ENCODE measurements at regions not wholly inside any gene's neighbourhood (a gene's known extent, or its start where the extent isn't known, plus 50 kb on each side); places are given as distances from the start of the nearest gene placed in this dataset.
A peak's percentile ranks its signal among the peaks of the same experiment; 100 is the strongest.

GRCh38 chr10:16297642-16298041 is 139.2 kb upstream of the PTER start:
- H3K27me3 Mint-ChIP-seq, result peaks cover 14% of the 10 kb centered on the region
- no peaks in the 10 kb centered on the region for H3K4me1 Mint-ChIP-seq
- no peak overlapping the region for H3K27ac Mint-ChIP-seq
- H3K4me3 Mint-ChIP-seq, result no peak overlapping the region
- ATAC-seq (replicated peaks), result no peak
- no peaks in the 10 kb centered on the region for H3K36me3 Mint-ChIP-seq (ENCODE audit: low read depth)
- no peaks in the 10 kb centered on the region for H3K9me3 Mint-ChIP-seq

GRCh38 chr10:16304311-16304710 is 132.5 kb upstream of the PTER start:
- Mint-ChIP-seq H3K27ac (no peak overlapping the region), H3K4me3 (no peak overlapping the region), H3K4me1 (no peaks in the 10 kb centered on the region), H3K27me3 (no peaks in the 10 kb centered on the region), H3K36me3 (ENCODE audit: low read depth) (no peaks in the 10 kb centered on the region), H3K9me3 (no peaks in the 10 kb centered on the region)
- no peak for ATAC-seq (replicated peaks)

DNA sequence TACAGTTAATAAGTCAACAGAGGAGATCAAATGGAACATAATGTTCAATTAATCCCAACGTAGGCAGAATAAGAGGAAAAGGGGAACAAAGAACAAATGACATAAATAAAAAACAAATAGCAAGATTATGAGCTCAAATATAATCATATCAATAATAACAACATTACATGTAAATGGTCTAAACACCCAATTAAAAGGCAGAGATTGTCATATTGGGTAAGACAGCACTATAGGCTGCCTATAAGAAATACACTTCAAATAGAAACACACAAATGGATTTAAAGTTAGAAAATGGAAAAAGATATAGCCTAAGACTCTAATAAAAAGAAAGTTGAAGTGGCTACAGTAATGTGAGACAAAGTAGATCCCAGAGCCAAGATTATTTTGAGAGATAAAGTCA is 126.4 kb upstream of the PTER start:
- Mint-ChIP-seq H3K36me3 (ENCODE audit: low read depth) (no peaks in the 10 kb centered on the region), H3K4me1 (no peaks in the 10 kb centered on the region), H3K27ac (no peak overlapping the region), H3K27me3 (no peaks in the 10 kb centered on the region), H3K9me3 (peaks cover 5% of the 10 kb centered on the region), H3K4me3 (no peak overlapping the region)
- no peak for ATAC-seq (replicated peaks)

DNA sequence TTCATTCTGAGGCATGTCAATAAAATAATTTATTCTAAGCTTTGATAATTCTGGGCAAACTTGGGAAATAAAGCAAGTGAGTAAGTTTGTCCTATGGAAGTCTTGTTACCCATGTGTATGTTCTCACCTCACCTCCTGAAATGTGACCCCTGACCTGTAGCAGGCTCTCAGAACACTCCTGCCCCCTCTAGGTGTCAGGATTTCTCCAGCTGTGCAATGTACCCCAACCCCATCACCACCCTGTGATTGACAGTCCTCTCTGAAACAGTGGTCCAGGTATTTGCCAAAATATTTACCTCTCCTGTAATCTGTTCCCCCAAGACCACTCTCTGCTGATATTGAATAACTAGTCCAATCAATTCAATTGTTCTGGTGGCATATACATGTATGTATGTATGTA is 122.6 kb upstream of the PTER start:
- Mint-ChIP-seq H3K4me1 (no peaks in the 10 kb centered on the region), H3K27ac (no peak overlapping the region), H3K9me3 (peaks cover 5% of the 10 kb centered on the region), H3K36me3 (ENCODE audit: low read depth) (no peaks in the 10 kb centered on the region), H3K4me3 (no peak overlapping the region), H3K27me3 (no peaks in the 10 kb centered on the region)
- ATAC-seq (replicated peaks), result no peak

DNA sequence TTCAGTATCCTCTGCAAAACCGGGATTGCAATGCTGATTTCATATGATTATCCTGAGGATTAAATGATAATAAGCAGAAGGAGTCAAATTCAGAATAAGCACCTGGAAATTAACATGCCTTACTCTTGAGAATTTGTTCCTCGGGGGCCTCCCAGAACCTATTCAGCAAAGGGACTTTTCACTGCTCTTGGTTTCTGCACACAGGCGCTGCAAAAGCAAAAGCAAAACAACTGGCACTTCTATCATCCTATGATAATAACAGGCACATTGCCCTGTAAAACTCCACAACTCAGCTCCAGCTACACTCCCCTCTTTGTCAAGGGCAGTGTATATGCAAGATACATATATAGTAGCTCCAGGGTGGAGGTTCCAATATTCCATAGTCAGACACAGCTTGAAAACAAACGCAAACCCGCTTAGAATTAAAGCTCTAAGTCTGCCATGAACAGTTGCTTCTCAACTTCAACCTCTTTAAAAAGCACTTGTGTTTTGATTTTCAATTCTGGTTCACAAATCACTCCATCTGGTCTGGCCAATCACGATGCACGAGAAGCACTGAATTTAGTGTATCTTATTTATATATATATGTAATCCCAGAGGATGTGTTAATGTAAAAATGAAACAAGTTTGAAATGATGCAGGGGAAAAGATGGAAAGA is 119.9 kb upstream of the PTER start:
- no peak overlapping the region for H3K4me3 Mint-ChIP-seq

DNA sequence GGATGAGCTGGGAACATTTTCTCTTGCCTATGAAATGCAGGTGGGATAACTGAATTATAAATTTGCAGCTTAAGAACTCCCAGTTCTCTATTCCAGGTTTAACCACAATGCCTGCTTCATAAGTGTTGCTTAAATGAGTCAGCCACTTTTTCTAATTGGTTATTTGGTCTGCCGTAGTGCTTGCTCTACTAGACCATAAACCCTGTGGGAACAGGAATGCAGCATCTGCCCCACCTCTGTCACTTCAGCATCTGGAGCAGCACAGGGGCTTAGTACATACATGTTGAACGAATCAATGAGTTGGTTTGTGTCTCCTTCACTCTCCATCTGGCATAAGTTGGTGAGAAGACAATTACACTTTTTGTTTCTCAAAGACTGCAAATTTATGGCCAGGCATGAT is 95.2 kb upstream of the PTER start:
- H3K9me3 Mint-ChIP-seq, result no peaks in the 10 kb centered on the region
- H3K4me3 Mint-ChIP-seq, result no peak overlapping the region
- H3K27me3 Mint-ChIP-seq, result peaks cover 4% of the 10 kb centered on the region
- H3K36me3 Mint-ChIP-seq (ENCODE audit: low read depth), result no peaks in the 10 kb centered on the region
- no peak for ATAC-seq (replicated peaks)
- H3K4me1 Mint-ChIP-seq, result no peaks in the 10 kb centered on the region
- no peak overlapping the region for H3K27ac Mint-ChIP-seq

More for the DNA sequence above, 119.9 kb upstream of the PTER start:
- no peaks in the 10 kb centered on the region for H3K9me3 Mint-ChIP-seq
- no peak for ATAC-seq (replicated peaks)
- no peaks in the 10 kb centered on the region for H3K36me3 Mint-ChIP-seq (ENCODE audit: low read depth)
- H3K4me1 Mint-ChIP-seq, result no peaks in the 10 kb centered on the region
- H3K27ac Mint-ChIP-seq, result no peak overlapping the region
- H3K27me3 Mint-ChIP-seq, result peaks cover 11% of the 10 kb centered on the region

- peaks cover 4% of the 10 kb centered on the region for H3K9me3 Mint-ChIP-seq
- H3K27me3 Mint-ChIP-seq, result peaks cover 4% of the 10 kb centered on the region
- ATAC-seq (replicated peaks), result no peak
- no peak overlapping the region for H3K27ac Mint-ChIP-seq
- no peaks in the 10 kb centered on the region for H3K4me1 Mint-ChIP-seq
- no peaks in the 10 kb centered on the region for H3K36me3 Mint-ChIP-seq (ENCODE audit: low read depth)
- no peak overlapping the region for H3K4me3 Mint-ChIP-seq
Measured at GRCh38 chr10:16348891-16349290, 87.9 kb upstream of the PTER start.

DNA sequence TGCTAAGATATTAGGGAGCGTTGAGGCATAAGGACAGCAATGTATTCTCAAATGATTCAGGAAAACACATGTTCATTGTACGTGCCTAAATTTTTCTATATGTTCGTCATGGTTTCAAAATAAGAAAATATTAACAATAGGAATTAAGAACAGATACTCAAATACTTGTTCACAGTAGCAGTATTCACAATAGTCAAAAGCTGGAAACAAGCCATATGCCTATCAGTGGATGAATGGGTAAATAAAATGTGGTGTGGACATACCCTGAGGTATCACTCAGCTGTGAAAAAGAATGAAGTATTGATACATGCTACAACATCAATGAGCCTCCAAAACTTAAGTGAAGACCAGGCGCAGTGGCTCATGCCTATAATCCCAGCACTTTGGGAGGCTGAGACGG is 84.7 kb upstream of the PTER start:
- ATAC-seq (replicated peaks), result no peak
- no peak overlapping the region for H3K27ac Mint-ChIP-seq
- peaks cover 4% of the 10 kb centered on the region for H3K27me3 Mint-ChIP-seq
- H3K36me3 Mint-ChIP-seq (ENCODE audit: low read depth), result no peaks in the 10 kb centered on the region
- no peak overlapping the region for H3K4me3 Mint-ChIP-seq
- H3K4me1 Mint-ChIP-seq, result no peaks in the 10 kb centered on the region
- peaks cover 4% of the 10 kb centered on the region for H3K9me3 Mint-ChIP-seq

DNA sequence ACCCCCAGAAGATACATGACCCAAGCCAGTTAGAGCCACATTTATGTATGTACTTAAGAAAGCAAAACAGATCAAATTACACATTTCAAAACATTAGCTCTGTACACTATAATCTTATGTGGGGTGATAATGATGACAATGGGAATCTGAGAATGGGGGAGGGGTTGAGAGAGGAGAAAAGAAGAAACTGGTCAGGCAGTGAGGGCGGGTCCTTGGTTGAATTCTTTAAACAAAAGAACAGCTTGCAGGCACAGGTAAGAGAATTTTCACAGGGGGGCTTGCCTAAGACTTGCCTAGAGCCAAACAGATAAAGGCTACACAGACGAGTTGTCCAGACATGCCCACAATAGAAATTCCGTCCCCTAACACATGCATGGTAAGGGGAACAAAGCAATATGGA is 76.8 kb upstream of the PTER start:
- Mint-ChIP-seq H3K4me1 (no peaks in the 10 kb centered on the region), H3K4me3 (no peak overlapping the region), H3K36me3 (ENCODE audit: low read depth) (no peaks in the 10 kb centered on the region), H3K9me3 (no peaks in the 10 kb centered on the region), H3K27ac (no peak overlapping the region), H3K27me3 (peaks cover 14% of the 10 kb centered on the region)
- ATAC-seq (replicated peaks), result no peak

GRCh38 chr10:16360425-16360824 is 76.4 kb upstream of the PTER start:
- Mint-ChIP-seq H3K4me3 (no peak overlapping the region), H3K36me3 (ENCODE audit: low read depth) (no peaks in the 10 kb centered on the region), H3K9me3 (no peaks in the 10 kb centered on the region), H3K4me1 (no peaks in the 10 kb centered on the region), H3K27ac (no peak overlapping the region), H3K27me3 (peaks cover 14% of the 10 kb centered on the region)
- ATAC-seq (replicated peaks), result no peak

DNA sequence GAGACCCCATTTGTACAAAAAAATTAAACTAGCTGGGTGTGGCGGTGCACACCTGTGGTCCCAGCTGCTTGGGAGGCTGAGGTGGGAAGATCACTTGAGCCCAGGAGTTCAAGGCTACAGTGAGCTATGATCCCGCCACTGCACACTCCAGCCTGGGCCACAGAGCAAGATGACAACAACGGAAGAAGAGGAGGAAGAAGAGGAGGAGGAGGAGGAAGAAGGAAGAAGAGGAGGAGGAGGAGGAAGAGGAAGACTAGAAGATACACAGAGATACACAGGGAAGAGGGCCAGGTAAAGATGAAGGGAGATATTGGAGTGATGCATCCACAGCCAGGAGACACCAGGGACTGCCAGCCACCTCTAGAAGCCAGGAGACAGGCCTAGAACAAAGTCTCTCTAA is 75.7 kb upstream of the PTER start:
- peaks cover 14% of the 10 kb centered on the region for H3K27me3 Mint-ChIP-seq
- H3K36me3 Mint-ChIP-seq (ENCODE audit: low read depth), result no peaks in the 10 kb centered on the region
- no peaks in the 10 kb centered on the region for H3K4me1 Mint-ChIP-seq
- H3K4me3 Mint-ChIP-seq, result no peak overlapping the region
- no peaks in the 10 kb centered on the region for H3K9me3 Mint-ChIP-seq
- no peak for ATAC-seq (replicated peaks)
- H3K27ac Mint-ChIP-seq, result no peak overlapping the region

DNA sequence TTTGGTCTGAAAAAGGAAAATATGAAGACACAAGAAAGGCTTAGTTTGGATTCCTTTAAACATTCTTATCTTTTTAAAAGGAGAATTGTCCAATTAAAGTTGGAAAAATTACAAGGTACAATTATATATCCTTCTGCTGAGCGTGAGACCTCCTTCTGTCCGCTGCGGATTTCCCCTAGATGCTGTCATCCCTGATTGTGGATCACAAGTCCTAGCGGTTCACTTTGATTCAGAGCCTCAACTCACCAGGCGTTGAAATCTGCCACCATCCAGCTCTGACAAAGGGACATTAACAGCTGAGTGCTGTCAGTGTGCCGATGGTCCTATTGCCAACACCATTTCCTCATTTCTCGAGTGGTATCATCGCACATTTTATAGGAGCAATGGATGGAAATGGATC is 73.1 kb upstream of the PTER start:
- Mint-ChIP-seq H3K27me3 (peaks cover 27% of the 10 kb centered on the region), H3K27ac (no peak overlapping the region), H3K4me1 (no peaks in the 10 kb centered on the region), H3K4me3 (no peak overlapping the region), H3K9me3 (no peaks in the 10 kb centered on the region), H3K36me3 (ENCODE audit: low read depth) (no peaks in the 10 kb centered on the region)
- ATAC-seq (replicated peaks), result no peak

- Mint-ChIP-seq H3K9me3 (no peaks in the 10 kb centered on the region), H3K4me3 (no peak overlapping the region), H3K27me3 (peaks cover 19% of the 10 kb centered on the region), H3K36me3 (ENCODE audit: low read depth) (no peaks in the 10 kb centered on the region), H3K4me1 (no peaks in the 10 kb centered on the region), H3K27ac (no peak overlapping the region)
- no peak for ATAC-seq (replicated peaks)
Measured at GRCh38 chr10:16367621-16368292, 69.1 kb upstream of the PTER start.

DNA sequence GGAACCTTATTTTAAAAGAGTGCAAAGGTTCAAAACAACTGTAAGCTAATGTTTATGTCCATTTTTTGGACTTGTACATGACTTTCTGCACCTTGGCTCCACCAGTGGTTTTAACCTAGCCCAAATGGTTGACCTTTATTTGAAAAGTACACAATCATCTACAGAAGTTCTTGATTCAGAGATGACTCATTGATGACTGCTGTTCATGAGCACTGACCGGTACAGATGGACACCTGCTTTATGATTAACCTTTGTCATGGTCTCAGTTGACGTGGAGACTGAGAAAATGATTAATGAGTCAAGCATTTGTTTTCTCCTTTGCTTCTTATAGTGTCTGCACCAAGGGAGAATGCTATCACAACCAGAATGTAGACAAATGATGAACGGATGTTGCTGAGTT is 55.7 kb upstream of the PTER start:
- no peaks in the 10 kb centered on the region for H3K4me1 Mint-ChIP-seq
- H3K36me3 Mint-ChIP-seq (ENCODE audit: low read depth), result no peaks in the 10 kb centered on the region
- ATAC-seq (replicated peaks), result peak; percentile 11
- no peak overlapping the region for H3K4me3 Mint-ChIP-seq
- no peaks in the 10 kb centered on the region for H3K9me3 Mint-ChIP-seq
- no peak overlapping the region for H3K27ac Mint-ChIP-seq
- peaks cover 10% of the 10 kb centered on the region for H3K27me3 Mint-ChIP-seq

DNA sequence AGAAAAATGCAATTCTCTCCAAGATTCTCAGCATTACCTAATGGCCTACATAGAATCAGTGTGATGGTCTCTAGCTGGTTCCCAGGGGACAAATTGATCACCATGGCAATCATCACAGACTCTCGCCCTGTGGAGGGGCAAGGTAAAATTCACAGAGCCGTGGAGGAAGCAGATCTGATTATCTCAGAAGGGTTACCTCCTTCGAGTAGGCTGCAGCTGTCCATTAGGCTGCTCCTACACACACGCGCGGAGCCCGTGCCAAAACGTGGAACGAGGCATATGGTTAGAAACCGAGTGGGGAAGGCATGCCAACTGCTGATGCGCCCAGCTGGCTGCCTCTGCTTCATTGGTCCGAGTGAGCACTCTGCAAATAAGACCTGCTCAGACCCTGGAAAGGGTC is 52.8 kb upstream of the PTER start:
- Mint-ChIP-seq H3K36me3 (ENCODE audit: low read depth) (no peaks in the 10 kb centered on the region), H3K27me3 (peaks cover 6% of the 10 kb centered on the region), H3K9me3 (no peaks in the 10 kb centered on the region), H3K4me1 (no peaks in the 10 kb centered on the region), H3K27ac (no peak overlapping the region), H3K4me3 (no peak overlapping the region)
- no peak for ATAC-seq (replicated peaks)
